ENCODE measurements at regions not wholly inside any gene's neighbourhood (a gene's known extent, or its start where the extent isn't known, plus 50 kb on each side); places are given as distances from the start of the nearest gene placed in this dataset.
"Not testable (repeated sequence)": the region's sequence is repeated elsewhere in the genome, so short reads cannot be mapped to it uniquely, and the experiment has no call there.

DNA sequence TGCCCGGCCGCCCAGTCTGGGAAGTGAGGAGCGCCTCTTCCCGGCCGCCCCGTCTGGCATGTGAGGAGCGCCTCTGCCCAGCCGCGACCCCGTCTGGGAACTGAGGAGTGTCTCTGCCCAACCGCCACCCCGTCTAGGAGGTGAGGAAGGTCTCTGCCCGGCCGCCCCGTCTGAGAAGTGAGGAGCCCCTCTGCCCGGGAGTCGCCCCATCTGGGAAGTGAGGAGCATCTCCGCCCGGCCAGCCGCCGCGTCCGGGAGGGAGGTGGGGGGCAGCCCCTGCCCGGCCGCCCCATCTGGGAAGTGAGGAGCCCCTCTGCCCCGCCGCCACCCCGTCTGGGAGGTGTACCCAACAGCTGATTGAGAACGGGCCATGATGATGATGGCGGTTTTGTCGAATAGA lies 109.6 kb upstream of the SLITRK5 start:
- not testable (repeated sequence) for TF ChIP-seq POLR2A (IDR thresholded peaks at IDR 0.05); CTCF (IDR thresholded peaks at IDR 0.05 in 4 of 5, conservative IDR thresholded peaks at IDR 0.05 in 1 of 5)

Measured in gastrocnemius medialis (tissue), 4 donors.